Type B pancreatic cell (in vitro differentiated cells): ENCODE measurements at regions not wholly inside any gene's neighbourhood (a gene's known extent, or its start where the extent isn't known, plus 50 kb on each side); places are given as distances from the start of the nearest gene placed in this dataset.

ENCODE experiments used
- DNase-seq: peaks from one replicate; pipeline ENCODE4 v3.0.0; 2021; ENCODE audit warnings: mixed read lengths; ENCODE audit not compliant: unreplicated experiment; ENCODE audit errors: extremely low spot score
- H3K27ac Mint-ChIP-seq: 2 replicates; pipeline ENCODE4 v1.8.0; 2021; ENCODE audit warnings: mild to moderate bottlenecking, mixed read lengths
- H3K27me3 Mint-ChIP-seq: 2 replicates; pipeline ENCODE4 v1.8.0; 2021; ENCODE audit warnings: mixed read lengths
- H3K36me3 Mint-ChIP-seq: 2 replicates; pipeline ENCODE4 v1.8.0; 2021; ENCODE audit warnings: mixed read lengths
- H3K4me1 Mint-ChIP-seq: one replicate; pipeline ENCODE4 v1.8.0; 2021; ENCODE audit warnings: mixed read lengths; ENCODE audit not compliant: unreplicated experiment
- H3K4me3 Mint-ChIP-seq: 2 replicates; pipeline ENCODE4 v1.8.0; 2021; ENCODE audit warnings: mild to moderate bottlenecking, mixed read lengths
- H3K9me3 Mint-ChIP-seq: 2 replicates; pipeline ENCODE4 v1.8.0; 2021; ENCODE audit warnings: mixed read lengths
- CTCF ChIP-seq: fragments of 200-600 bp; sonication (generic); conservative IDR thresholded peaks from 2 replicates; pipeline ENCODE4 v1.5.0; 2021; ENCODE audit warnings: antibody characterized with exemption, mild to moderate bottlenecking

DNA sequence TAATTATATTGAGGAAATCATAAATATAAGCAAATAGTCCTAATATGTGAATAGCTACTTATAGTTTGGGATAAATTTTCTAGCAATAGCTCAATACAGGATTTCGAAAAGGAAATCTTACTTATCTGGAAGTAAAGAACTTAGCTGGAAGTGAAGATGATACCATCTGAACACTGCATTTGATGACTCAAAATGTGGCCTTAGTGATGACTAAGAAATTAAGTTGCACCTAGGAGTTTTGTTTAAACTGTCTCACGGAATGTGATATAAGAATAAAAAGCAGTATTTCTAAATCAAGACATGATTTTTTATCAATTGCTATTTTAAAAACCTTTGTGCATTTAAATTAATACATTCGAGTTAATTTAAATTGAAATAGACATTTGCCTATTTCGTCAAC, 91.2 kb downstream of the EOMES start:
- DNase-seq = no peak
- no peak for TF ChIP-seq CTCF
- H3K4me1 Mint-ChIP-seq = peaks cover 6% of the 10 kb centered on the region
- H3K9me3 Mint-ChIP-seq = no peaks in the 10 kb centered on the region
- no peak overlapping the region for H3K27ac Mint-ChIP-seq
- H3K36me3 Mint-ChIP-seq = no peaks in the 10 kb centered on the region
- peaks cover 4% of the 10 kb centered on the region for H3K27me3 Mint-ChIP-seq
- no peak overlapping the region for H3K4me3 Mint-ChIP-seq

- H3K4me1 Mint-ChIP-seq = peaks cover 8% of the 10 kb centered on the region
- no peaks in the 10 kb centered on the region for H3K9me3 Mint-ChIP-seq
- no peak for DNase-seq
- no peak for TF ChIP-seq CTCF
- H3K27ac Mint-ChIP-seq = no peak overlapping the region
- H3K27me3 Mint-ChIP-seq = peaks cover 4% of the 10 kb centered on the region
- H3K36me3 Mint-ChIP-seq = no peaks in the 10 kb centered on the region
- no peak overlapping the region for H3K4me3 Mint-ChIP-seq
Observed at GRCh38 chr3:27629366-27629765, 92.8 kb downstream of the EOMES start.

- TF ChIP-seq CTCF = no peak
- Mint-ChIP-seq H3K36me3 (no peaks in the 10 kb centered on the region), H3K4me1 (peaks cover 7% of the 10 kb centered on the region), H3K27me3 (peaks cover 3% of the 10 kb centered on the region), H3K4me3 (no peak overlapping the region), H3K27ac (no peak overlapping the region), H3K9me3 (no peaks in the 10 kb centered on the region)
- DNase-seq = no peak
Observed at GRCh38 chr3:27628026-27628750, 93.9 kb downstream of the EOMES start.

- H3K4me3 Mint-ChIP-seq = no peak overlapping the region
- no peak for DNase-seq
- H3K27ac Mint-ChIP-seq = no peak overlapping the region
- H3K27me3 Mint-ChIP-seq = no peaks in the 10 kb centered on the region
- peaks cover 7% of the 10 kb centered on the region for H3K4me1 Mint-ChIP-seq
- peaks cover 3% of the 10 kb centered on the region for H3K9me3 Mint-ChIP-seq
- H3K36me3 Mint-ChIP-seq = no peaks in the 10 kb centered on the region
- TF ChIP-seq CTCF = no peak
Observed at GRCh38 chr3:27626596-27627118, 95.5 kb downstream of the EOMES start.

DNA sequence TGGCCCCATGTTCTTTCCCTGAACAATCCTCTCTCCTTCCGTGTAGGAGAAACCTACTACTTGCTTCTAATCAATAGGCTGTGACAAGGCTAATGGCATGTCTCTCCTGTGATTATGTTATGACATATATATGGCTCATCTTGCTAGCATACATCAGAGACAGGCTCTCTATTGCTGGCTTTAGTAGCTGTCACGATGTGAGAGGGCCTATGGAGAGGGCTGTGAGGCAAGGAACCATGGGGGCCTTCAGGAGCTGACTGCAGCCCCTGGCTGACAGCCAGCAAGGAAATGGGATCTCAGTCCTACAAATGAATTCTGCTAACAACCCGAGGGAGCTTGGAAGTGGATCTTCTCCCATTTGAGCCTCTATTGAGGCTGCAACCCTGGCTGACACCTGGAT, 96.3 kb downstream of the EOMES start:
- Mint-ChIP-seq H3K27ac (no peak overlapping the region), H3K27me3 (no peaks in the 10 kb centered on the region), H3K36me3 (no peaks in the 10 kb centered on the region), H3K9me3 (peaks cover 3% of the 10 kb centered on the region), H3K4me1 (peaks cover 7% of the 10 kb centered on the region), H3K4me3 (no peak overlapping the region)
- DNase-seq = no peak
- no peak for TF ChIP-seq CTCF
